Liver (tissue), 8 donors: ENCODE measurements at regions not wholly inside any gene's neighbourhood (a gene's known extent, or its start where the extent isn't known, plus 50 kb on each side); places are given as distances from the start of the nearest gene placed in this dataset.

Experiments used
- DNase-seq: peaks from one replicate; pipeline ENCODE4 v3.0.0-alpha.2; 2017; ENCODE audit warnings: low spot score
- H3K27ac ChIP-seq, 2 donors: one replicate each; pipeline ENCODE4 v1.7.0; 2013; ENCODE audit warnings: inconsistent platforms in 2 of 2, low read length in 2 of 2, control low read depth in 1 of 2, low read depth in 1 of 2, mild to moderate bottlenecking in 1 of 2
- H3K27me3 ChIP-seq, 4 donors: one replicate each; pipeline versions ENCODE4 v1.6.1 to v1.7.0; 2013; ENCODE audit warnings: low read length in 3 of 4, inconsistent platforms in 1 of 4, mild to moderate bottlenecking in 1 of 4, moderate library complexity in 1 of 4; ENCODE audit not compliant: control insufficient read depth in 4 of 4, insufficient read depth in 4 of 4
- H3K36me3 ChIP-seq, 4 donors: one replicate each; pipeline versions ENCODE4 v1.6.1 to v1.7.0; 2013; ENCODE audit warnings: low read length in 3 of 4, mild to moderate bottlenecking in 3 of 4, low read depth in 1 of 4, moderate library complexity in 1 of 4; ENCODE audit not compliant: control insufficient read depth in 4 of 4, insufficient read depth in 3 of 4
- H3K4me1 ChIP-seq, 4 donors: one replicate each; pipeline versions ENCODE4 v1.6.1 to v1.7.0; 2013; ENCODE audit warnings: low read length in 3 of 4, mild to moderate bottlenecking in 3 of 4, moderate library complexity in 1 of 4; ENCODE audit not compliant: control insufficient read depth in 4 of 4, insufficient read depth in 4 of 4
- H3K4me3 ChIP-seq, 3 donors: one replicate each; pipeline versions ENCODE4 v1.6.1 to v1.7.0; 2013; ENCODE audit warnings: low read length in 3 of 3, control low read depth in 1 of 3, low read depth in 1 of 3, mild to moderate bottlenecking in 1 of 3
- H3K9ac ChIP-seq, 2 donors: one replicate each; pipeline ENCODE4 v1.7.0; 2013; ENCODE audit warnings: low read length in 2 of 2, mild to moderate bottlenecking in 2 of 2, moderate library complexity in 2 of 2, control low read depth in 1 of 2, low read depth in 1 of 2
- H3K9me3 ChIP-seq, 4 donors: one replicate each; pipeline versions ENCODE4 v1.6.1 to v1.7.0; 2013; ENCODE audit warnings: low read length in 3 of 4; ENCODE audit not compliant: control insufficient read depth in 4 of 4
- ATF3 ChIP-seq: IDR thresholded peaks from 2 replicates; pipeline ENCODE4 v1.6.1; 2016; ENCODE audit warnings: antibody characterized with exemption
- CTCF ChIP-seq: fragments of 150-350 bp; IDR thresholded peaks from 2 replicates; pipeline ENCODE4 v1.5.1; 2017; ENCODE audit warnings: improper control_type of control experiment, low read depth, low read length; ENCODE audit not compliant: missing input control
- EGR1 ChIP-seq, 2 donors: IDR thresholded peaks; 2 replicates each; pipeline ENCODE4 v1.6.1; 2016 to 2018; ENCODE audit warnings: antibody characterized with exemption in 2 of 2, low read depth in 2 of 2
- FOXA1 ChIP-seq: IDR thresholded peaks from 2 replicates; pipeline ENCODE4 v1.6.1; 2016; ENCODE audit warnings: antibody characterized with exemption
- FOXA2 ChIP-seq: IDR thresholded peaks from 2 replicates; pipeline ENCODE4 v1.6.1; 2016; ENCODE audit warnings: antibody characterized with exemption
- HNF4A ChIP-seq, 2 donors: conservative IDR thresholded peaks; 2 replicates each; pipeline ENCODE4 v1.6.1; 2016; ENCODE audit warnings: antibody characterized with exemption in 2 of 2, mild to moderate bottlenecking in 2 of 2
- HNF4G ChIP-seq: IDR thresholded peaks from 2 replicates; pipeline ENCODE4 v1.6.1; 2016; ENCODE audit warnings: antibody characterized with exemption
- JUND ChIP-seq, 2 donors: IDR thresholded peaks; 2 replicates each; pipeline ENCODE4 v1.6.1; 2016; ENCODE audit warnings: antibody characterized with exemption in 2 of 2
- MAX ChIP-seq: IDR thresholded peaks from 2 replicates; pipeline ENCODE4 v1.6.1; 2016; ENCODE audit warnings: antibody characterized with exemption
- NR2F2 ChIP-seq: IDR thresholded peaks from 2 replicates; pipeline ENCODE4 v1.6.1; 2016; ENCODE audit warnings: antibody characterized with exemption
- REST ChIP-seq: IDR thresholded peaks from 2 replicates; pipeline ENCODE4 v1.6.1; 2016; ENCODE audit warnings: antibody characterized with exemption, mild to moderate bottlenecking
- RXRA ChIP-seq, 2 donors: IDR thresholded peaks; 2 replicates each; pipeline ENCODE4 v1.6.1; 2017 to 2018; ENCODE audit warnings: antibody characterized with exemption in 2 of 2, mild to moderate bottlenecking in 1 of 2
- SP1 ChIP-seq: IDR thresholded peaks from 2 replicates; pipeline ENCODE4 v1.6.1; 2018; ENCODE audit warnings: antibody characterized with exemption, mild to moderate bottlenecking
- TAF1 ChIP-seq: conservative IDR thresholded peaks from 2 replicates; pipeline ENCODE4 v1.6.1; 2016; ENCODE audit warnings: antibody characterized with exemption, mild to moderate bottlenecking
- YY1 ChIP-seq: IDR thresholded peaks from 2 replicates; pipeline ENCODE4 v1.6.1; 2016; ENCODE audit warnings: antibody characterized with exemption, mild to moderate bottlenecking
- WGBS: extraction: QIAGEN DNeasy Blood & Tissue Kit; methylation state at CpG from one replicate; pipeline ENCODE4 v1.1.7; 2013; 5-methylcytosine and 5-hydroxymethylcytosine counted together
- TF ChIP-seq, protein P1 (sequence below): IDR thresholded peaks from 2 replicates; pipeline ENCODE4 v1.6.1; 2016; ENCODE audit warnings: antibody characterized with exemption
- donor health status: healthy.
- donor health status: healthy.
- donor health status: healthy.
- donor health status: healthy.
- donor health status: healthy.

DNA sequence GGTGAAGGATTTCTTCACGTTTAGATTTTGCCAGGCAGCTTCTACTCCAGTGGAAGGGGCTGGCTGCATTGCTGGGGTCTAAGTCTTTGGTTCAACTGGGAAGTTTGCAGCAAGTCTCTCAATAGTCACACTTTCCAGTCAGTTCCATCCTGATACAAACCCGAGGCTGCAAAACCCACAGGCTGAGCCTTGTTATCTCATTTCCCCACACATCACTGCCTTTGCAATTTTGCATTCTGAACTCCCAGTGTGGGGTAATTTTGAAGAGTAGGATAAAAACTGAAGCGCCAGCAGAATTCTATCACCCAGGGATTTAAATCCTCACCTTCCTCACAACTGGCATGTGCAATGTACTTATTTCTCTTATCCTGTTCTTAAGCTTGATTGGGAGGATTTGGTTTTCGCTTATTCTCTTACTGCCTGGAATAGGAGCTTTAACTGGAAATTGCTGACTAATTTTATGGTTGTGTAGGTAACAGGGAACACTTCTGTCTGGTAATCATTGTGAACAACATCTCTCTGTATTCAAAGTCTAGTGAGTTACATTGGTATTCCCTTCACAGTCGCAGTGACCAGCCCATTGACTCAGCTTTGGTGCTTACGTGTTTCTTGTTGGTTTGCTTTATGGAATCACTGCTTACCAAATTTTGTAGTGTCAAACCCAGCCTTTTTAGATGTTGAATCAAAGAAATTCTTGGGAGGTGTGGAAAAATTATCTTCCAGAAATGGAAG, 142.0 kb upstream of the TOPAZ1 start:
- no peak for DNase-seq
- Histone ChIP-seq H3K27ac (no peak overlapping the region), H3K36me3 (no peaks in the 10 kb centered on the region), H3K4me1 (no peaks in the 10 kb centered on the region), H3K4me3 (no peak overlapping the region), H3K9ac (no peak overlapping the region), H3K27me3 (peaks cover 0 to 7% (median under 1%) of the 10 kb centered on the region in 4 donors), H3K9me3 (no peaks in the 10 kb centered on the region)
- TF ChIP-seq HNF4G (no peak), EGR1 (IDR thresholded peaks at IDR 0.05; ENCODE audit: low read depth in 2 of 2) (no peak), RXRA (IDR thresholded peaks at IDR 0.05) (no peak), ATF3 (no peak), JUND (IDR thresholded peaks at IDR 0.05) (no peak), HNF4A (conservative IDR thresholded peaks at IDR 0.05) (no peak), TAF1 (no peak), YY1 (no peak), NR2F2 (no peak), FOXA1 (no peak), MAX (no peak), SP1 (no peak)
- TF ChIP-seq, protein P1, sequence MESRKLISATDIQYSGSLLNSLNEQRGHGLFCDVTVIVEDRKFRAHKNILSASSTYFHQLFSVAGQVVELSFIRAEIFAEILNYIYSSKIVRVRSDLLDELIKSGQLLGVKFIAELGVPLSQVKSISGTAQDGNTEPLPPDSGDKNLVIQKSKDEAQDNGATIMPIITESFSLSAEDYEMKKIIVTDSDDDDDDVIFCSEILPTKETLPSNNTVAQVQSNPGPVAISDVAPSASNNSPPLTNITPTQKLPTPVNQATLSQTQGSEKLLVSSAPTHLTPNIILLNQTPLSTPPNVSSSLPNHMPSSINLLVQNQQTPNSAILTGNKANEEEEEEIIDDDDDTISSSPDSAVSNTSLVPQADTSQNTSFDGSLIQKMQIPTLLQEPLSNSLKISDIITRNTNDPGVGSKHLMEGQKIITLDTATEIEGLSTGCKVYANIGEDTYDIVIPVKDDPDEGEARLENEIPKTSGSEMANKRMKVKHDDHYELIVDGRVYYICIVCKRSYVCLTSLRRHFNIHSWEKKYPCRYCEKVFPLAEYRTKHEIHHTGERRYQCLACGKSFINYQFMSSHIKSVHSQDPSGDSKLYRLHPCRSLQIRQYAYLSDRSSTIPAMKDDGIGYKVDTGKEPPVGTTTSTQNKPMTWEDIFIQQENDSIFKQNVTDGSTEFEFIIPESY = no peak
- 71% methylated on average over 6 of the region's 6 CpGs for WGBS

- WGBS = 65% methylated on average over 2 of the region's 2 CpGs
- no peak for DNase-seq
- Histone ChIP-seq H3K36me3 (no peaks in the 10 kb centered on the region), H3K27me3 (peaks cover 0 to 7% (median under 1%) of the 10 kb centered on the region in 4 donors), H3K27ac (no peak overlapping the region), H3K4me3 (no peak overlapping the region), H3K9ac (no peak overlapping the region), H3K4me1 (no peaks in the 10 kb centered on the region), H3K9me3 (no peaks in the 10 kb centered on the region)
- TF ChIP-seq CTCF = no peak
- no peak for TF ChIP-seq HNF4G
- no peak for TF ChIP-seq FOXA1
Measured at GRCh38 chr3:44100298-44100695, 141.4 kb upstream of the TOPAZ1 start.

- 83% methylated on average over 2 of the region's 2 CpGs for WGBS
- H3K9ac ChIP-seq = no peak overlapping the region
- TF ChIP-seq TAF1 (no peak), RXRA (IDR thresholded peaks at IDR 0.05) (no peak), FOXA2 (no peak), CTCF (no peak), MAX (no peak), REST (no peak), FOXA1 (no peak), YY1 (no peak), HNF4G (no peak), SP1 (no peak)
Measured at GRCh38 chr3:44104043-44104442, 137.6 kb upstream of the TOPAZ1 start.

More at GRCh38 chr3:44104043-44104442, 137.6 kb upstream of the TOPAZ1 start:
- no peak overlapping the region for H3K27ac ChIP-seq
- no peak for DNase-seq
- no peaks in the 10 kb centered on the region for H3K36me3 ChIP-seq
- H3K4me1 ChIP-seq = no peaks in the 10 kb centered on the region
- H3K4me3 ChIP-seq = no peak overlapping the region
- H3K27me3 ChIP-seq = peaks cover 0 to 7% (median under 1%) of the 10 kb centered on the region in 4 donors
- H3K9me3 ChIP-seq = no peaks in the 10 kb centered on the region
